Right atrium auricular region (tissue), 2 donors: ENCODE measurements at regions not wholly inside any gene's neighbourhood (a gene's known extent, or its start where the extent isn't known, plus 50 kb on each side); places are given as distances from the start of the nearest gene placed in this dataset.

Experiments used
- DNase-seq: peaks from one replicate; pipeline ENCODE4 v3.0.0-alpha.2; 2019; ENCODE audit warnings: low spot score
- H3K27ac ChIP-seq, 2 donors: fragments of 200-600 bp; sonication (generic); 1 replicate in 1 of 2; 2 replicates in 1 of 2; pipeline ENCODE4 v1.5.1; 2016 to 2019
- H3K27me3 ChIP-seq, 2 donors: fragments of 200-600 bp; sonication (generic); one replicate each; pipeline versions ENCODE4 v1.5.1 to v1.6.0; 2017 to 2019
- H3K36me3 ChIP-seq: fragments of 200-600 bp; sonication (generic); one replicate; pipeline ENCODE4 v1.5.1; 2016
- H3K4me1 ChIP-seq, 2 donors: fragments of 200-600 bp; sonication (generic); one replicate each; pipeline versions ENCODE4 v1.5.1 to v1.6.0; 2017 to 2019
- H3K4me3 ChIP-seq, 2 donors: fragments of 200-600 bp; sonication (generic); 1 replicate in 1 of 2; 2 replicates in 1 of 2; pipeline ENCODE4 v1.5.1; 2017 to 2019; ENCODE audit warnings: mild to moderate bottlenecking in 1 of 2, moderate library complexity in 1 of 2
- H3K9me3 ChIP-seq, 2 donors: fragments of 200-600 bp; sonication (generic); one replicate each; pipeline ENCODE4 v1.5.1; 2019
- TF ChIP-seq, protein P1 (sequence below), 2 donors: fragments of 200-600 bp; sonication (generic); IDR thresholded peaks; one replicate each; pipeline ENCODE4 v1.5.1; 2019; ENCODE audit warnings: antibody characterized with exemption in 2 of 2

- no peaks in the 10 kb centered on the region for H3K27me3 ChIP-seq
- TF ChIP-seq, protein P1, sequence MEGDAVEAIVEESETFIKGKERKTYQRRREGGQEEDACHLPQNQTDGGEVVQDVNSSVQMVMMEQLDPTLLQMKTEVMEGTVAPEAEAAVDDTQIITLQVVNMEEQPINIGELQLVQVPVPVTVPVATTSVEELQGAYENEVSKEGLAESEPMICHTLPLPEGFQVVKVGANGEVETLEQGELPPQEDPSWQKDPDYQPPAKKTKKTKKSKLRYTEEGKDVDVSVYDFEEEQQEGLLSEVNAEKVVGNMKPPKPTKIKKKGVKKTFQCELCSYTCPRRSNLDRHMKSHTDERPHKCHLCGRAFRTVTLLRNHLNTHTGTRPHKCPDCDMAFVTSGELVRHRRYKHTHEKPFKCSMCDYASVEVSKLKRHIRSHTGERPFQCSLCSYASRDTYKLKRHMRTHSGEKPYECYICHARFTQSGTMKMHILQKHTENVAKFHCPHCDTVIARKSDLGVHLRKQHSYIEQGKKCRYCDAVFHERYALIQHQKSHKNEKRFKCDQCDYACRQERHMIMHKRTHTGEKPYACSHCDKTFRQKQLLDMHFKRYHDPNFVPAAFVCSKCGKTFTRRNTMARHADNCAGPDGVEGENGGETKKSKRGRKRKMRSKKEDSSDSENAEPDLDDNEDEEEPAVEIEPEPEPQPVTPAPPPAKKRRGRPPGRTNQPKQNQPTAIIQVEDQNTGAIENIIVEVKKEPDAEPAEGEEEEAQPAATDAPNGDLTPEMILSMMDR (IDR thresholded peaks at IDR 0.05): no peak
Measured at GRCh38 chr5:88419931-88420330, 151.3 kb upstream of the TMEM161B start.

DNA sequence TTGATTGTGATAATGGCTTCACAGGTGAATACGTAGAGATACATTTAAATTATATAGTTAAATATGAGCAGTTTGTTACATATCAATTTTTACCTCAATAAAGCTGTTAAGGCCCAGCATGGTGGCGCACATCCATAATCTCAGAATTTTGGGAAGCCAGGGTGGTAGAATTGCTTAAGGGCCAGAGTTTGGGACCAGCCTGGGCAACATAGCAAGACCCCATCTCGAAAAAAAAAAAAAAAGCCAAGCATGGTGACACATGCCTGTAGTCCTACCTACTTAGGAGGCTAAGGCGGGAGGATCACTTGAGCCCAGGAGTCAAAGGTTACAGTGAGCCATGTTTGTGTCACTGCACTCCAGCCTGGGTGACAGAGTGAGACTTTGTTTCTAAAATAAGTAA is 138.7 kb upstream of the TMEM161B start:
- no peaks in the 10 kb centered on the region for H3K27me3 ChIP-seq
- H3K27ac ChIP-seq: no peak overlapping the region
- H3K9me3 ChIP-seq: no peaks in the 10 kb centered on the region
- H3K4me3 ChIP-seq: no peak overlapping the region
- H3K36me3 ChIP-seq: no peaks in the 10 kb centered on the region
- TF ChIP-seq, protein P1 (IDR thresholded peaks at IDR 0.05): no peak
- no peak for DNase-seq
- no peaks in the 10 kb centered on the region for H3K4me1 ChIP-seq

More at GRCh38 chr5:88419931-88420330, 151.3 kb upstream of the TMEM161B start:
- DNase-seq: no peak
- H3K4me3 ChIP-seq: no peak overlapping the region
- no peaks in the 10 kb centered on the region for H3K9me3 ChIP-seq
- no peaks in the 10 kb centered on the region for H3K36me3 ChIP-seq
- no peaks in the 10 kb centered on the region for H3K4me1 ChIP-seq
- H3K27ac ChIP-seq: no peak overlapping the region

GRCh38 chr5:88405783-88406182 is 137.1 kb upstream of the TMEM161B start:
- H3K27ac ChIP-seq: no peak overlapping the region
- H3K36me3 ChIP-seq: no peaks in the 10 kb centered on the region
- TF ChIP-seq, protein P1 (IDR thresholded peaks at IDR 0.05): no peak
- DNase-seq: no peak
- no peaks in the 10 kb centered on the region for H3K27me3 ChIP-seq
- peaks cover 0 to 7% of the 10 kb centered on the region in 2 donors for H3K4me1 ChIP-seq
- no peaks in the 10 kb centered on the region for H3K9me3 ChIP-seq
- no peak overlapping the region for H3K4me3 ChIP-seq

DNA sequence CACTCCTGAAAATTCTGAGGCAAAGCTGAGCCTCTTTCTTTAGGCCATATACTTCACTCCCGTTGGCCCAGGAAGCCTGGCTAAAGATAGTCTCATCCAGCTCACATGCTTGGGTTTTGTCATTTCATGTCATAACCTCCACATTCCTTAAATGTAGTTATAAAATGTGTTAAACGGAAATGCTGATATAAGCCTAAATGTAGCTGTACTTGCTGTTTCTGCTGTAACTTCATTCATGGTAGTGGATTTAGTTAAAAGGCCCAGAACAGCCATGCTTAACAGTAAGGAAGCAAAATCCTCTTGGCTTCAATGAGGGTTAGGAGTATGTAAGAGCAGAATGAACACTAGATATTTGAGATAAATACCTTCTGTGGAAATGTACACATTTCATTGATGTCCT is 135.8 kb upstream of the TMEM161B start:
- H3K36me3 ChIP-seq: no peaks in the 10 kb centered on the region
- TF ChIP-seq, protein P1 (IDR thresholded peaks at IDR 0.05): no peak
- H3K9me3 ChIP-seq: no peaks in the 10 kb centered on the region
- peaks cover 0 to 7% of the 10 kb centered on the region in 2 donors for H3K4me1 ChIP-seq
- no peak overlapping the region for H3K4me3 ChIP-seq
- H3K27ac ChIP-seq: no peak overlapping the region
- no peak for DNase-seq
- H3K27me3 ChIP-seq: no peaks in the 10 kb centered on the region

DNA sequence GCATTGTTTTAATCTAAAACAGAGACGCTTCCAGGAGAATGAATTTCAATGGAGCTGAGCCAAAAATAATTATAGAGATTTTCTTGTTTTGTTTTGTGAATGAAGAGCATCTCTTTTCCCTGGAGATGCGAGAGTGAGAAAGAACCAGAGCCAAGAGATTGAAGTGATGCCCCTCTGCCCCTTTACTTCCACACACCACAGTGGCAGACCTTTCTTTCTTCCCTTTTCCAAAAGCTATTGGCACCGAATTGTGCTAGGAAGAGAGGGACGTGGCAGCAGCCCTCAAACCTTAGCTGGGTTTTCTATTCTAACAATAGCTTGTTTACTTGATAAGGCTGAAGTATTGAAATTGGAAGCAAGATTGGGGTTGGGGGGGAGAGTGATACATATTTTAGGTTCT is 133.0 kb upstream of the TMEM161B start:
- no peak overlapping the region for H3K27ac ChIP-seq
- TF ChIP-seq, protein P1 (IDR thresholded peaks at IDR 0.05): no peak

GRCh38 chr5:88401228-88401627 is 132.6 kb upstream of the TMEM161B start:
- Histone ChIP-seq H3K9me3 (no peaks in the 10 kb centered on the region), H3K4me3 (no peak overlapping the region), H3K36me3 (no peaks in the 10 kb centered on the region), H3K4me1 (peaks cover 0 to 7% of the 10 kb centered on the region in 2 donors), H3K27me3 (no peaks in the 10 kb centered on the region), H3K27ac (no peak overlapping the region)
- no peak for DNase-seq
- TF ChIP-seq, protein P1 (IDR thresholded peaks at IDR 0.05): no peak

More for the DNA sequence above, 133.0 kb upstream of the TMEM161B start:
- H3K4me1 ChIP-seq: peaks cover 0 to 7% of the 10 kb centered on the region in 2 donors
- no peaks in the 10 kb centered on the region for H3K36me3 ChIP-seq
- no peak overlapping the region for H3K4me3 ChIP-seq
- DNase-seq: no peak
- no peaks in the 10 kb centered on the region for H3K27me3 ChIP-seq
- H3K9me3 ChIP-seq: no peaks in the 10 kb centered on the region
